Activated CD4-positive, alpha-beta T cell treated with anti-CD3 and anti-CD28 coated beads, Interleukin-10, Interleukin-2, amounts not matched to agents 100 ng/mL and 50 ng/mL, durations not matched to agents 16 hours and 8 hours (primary cell): ENCODE measurements at regions not wholly inside any gene's neighbourhood (a gene's known extent, or its start where the extent isn't known, plus 50 kb on each side); places are given as distances from the start of the nearest gene placed in this dataset.
"Not testable (repeated sequence)": the region's sequence is repeated elsewhere in the genome, so short reads cannot be mapped to it uniquely, and the experiment has no call there.

Experiments
- DNase-seq: peaks from one replicate; pipeline ENCODE4 v3.0.0-alpha.2; 2020

- DNase-seq = no peak
These were observed 116.1 kb downstream of the OR13A1 start for GRCh38 chr10:45199205-45199740.

GRCh38 chr10:45201271-45201670 lies 114.1 kb downstream of the OR13A1 start:
- DNase-seq = no peak

GRCh38 chr10:45202242-45202641 lies 113.2 kb downstream of the OR13A1 start:
- no peak for DNase-seq

DNA sequence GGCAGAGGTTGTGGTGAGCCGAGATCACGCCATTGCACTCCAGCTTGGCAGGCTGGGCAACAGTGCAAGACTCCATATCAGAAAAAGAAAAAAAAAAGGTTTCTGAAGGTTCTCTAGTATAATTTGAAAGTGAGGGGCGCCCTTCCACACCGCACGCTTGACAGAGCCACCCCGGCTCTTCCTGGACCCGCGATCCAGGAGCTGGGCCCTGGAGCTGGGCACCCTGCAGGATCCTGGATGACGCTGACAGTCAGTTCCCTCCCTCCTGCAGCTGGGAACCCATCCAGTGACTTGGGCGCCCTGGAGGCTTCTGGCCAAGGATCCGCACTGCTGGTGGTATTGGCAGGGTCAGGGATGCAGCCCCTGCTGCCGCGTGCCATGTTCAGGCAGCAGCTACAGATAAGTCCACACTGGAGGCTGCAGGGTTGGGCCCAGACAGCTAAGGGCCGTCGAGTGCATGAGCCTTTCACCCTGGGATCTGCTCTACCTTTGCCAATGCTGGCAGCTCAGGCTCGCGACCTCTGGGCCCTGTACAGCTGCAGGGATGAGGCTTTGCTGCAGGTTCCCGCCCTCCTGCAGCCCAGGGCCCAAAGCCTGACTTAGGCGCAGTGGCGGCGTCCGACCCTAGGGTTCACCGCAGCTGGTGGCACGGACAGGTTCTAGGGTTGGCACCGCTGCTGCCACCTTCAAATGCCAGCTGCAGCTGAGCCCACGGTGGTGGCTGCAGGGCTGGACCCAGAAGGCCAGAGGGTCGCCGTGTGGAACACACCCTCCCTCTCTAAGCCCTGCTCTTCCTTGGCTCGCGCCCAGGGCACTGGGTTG lies 110.2 kb downstream of the OR13A1 start:
- no peak for DNase-seq

DNA sequence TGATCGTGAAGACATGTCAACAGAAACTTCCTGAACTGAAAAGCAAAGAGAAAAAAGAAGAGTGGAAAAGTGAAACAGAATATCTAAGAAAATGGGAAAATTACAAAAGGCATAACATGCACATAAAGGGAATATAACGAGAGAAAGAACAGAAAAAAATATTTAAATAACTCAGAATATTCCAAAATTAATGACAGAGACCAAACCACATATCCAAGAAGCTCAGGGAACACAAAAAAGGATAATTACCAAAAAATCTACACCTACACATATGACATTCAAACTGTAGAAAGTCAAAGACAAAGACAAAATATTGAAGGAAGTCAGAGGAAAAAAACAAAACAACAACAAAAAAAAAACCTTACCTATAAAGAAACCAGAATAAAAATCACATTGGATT lies 105.5 kb downstream of the OR13A1 start:
- no peak for DNase-seq

DNA sequence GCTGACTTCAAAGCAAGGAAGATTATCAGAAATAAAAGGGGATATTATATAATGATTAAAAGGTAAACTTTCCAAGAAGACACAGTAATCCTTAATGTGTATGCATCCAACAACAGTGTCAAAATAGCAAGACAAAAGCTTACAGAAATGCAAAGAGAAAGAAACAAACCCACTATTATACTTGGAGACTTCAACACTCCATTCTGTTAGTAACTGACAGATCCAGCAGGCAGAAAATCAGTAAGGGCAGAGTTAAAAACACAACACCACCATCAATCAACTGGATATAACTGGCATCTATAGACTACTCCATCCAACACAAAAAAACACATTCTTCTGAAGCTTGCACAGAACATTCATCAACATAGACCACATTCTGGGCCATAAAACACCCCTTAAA lies 103.8 kb downstream of the OR13A1 start:
- no peak for DNase-seq

GRCh38 chr10:45219416-45219815 lies 96.0 kb downstream of the OR13A1 start:
- no peak for DNase-seq

DNA sequence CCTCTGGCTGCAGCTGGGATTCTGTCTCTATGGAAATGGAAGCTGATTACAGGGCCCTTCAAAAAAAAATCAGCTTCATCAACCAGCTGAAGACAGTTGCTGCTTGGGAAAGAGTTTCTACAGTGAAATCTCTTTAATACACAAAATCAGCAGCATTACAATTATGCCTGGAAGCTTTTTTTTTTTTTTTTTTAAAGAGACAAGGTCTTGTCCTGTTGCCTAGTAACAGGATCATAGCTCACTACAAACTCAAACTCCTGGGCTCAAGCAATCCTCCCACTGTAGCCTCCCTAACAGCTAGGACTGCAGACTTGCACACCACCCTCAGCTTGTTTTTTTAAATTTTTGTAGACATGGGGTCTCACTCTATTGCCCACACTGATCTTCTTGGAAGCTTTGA lies 94.5 kb downstream of the OR13A1 start:
- no peak for DNase-seq

DNA sequence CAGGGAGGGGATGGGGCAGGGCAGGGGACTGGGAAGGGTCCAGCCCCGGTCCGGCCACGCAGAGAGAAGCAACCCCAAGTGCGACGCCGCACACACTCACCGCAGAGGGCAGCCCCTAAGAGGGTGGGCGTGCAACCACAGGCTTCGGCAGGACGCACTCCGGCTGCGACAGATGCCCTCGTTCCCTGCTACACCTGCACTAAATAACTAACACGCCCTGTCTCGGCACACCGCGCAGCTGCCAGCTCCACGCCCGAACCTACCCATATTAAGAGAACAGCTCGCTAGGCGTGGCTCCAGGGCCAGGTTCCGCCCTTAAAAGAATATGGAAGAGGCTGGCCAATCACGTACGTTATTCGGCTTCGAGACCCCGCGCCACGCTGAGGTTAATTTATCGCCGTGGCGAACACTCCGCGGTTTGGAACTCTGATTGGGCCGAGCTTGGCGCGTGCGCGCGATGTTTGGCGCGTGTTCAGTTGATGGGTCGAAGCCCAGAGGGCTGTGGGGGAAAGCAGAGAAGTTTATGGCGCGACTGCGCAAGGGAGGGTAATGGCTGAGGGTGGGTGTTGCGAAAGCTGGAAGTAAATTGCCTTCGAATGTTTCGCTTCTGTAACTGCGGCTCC lies 91.1 kb downstream of the OR13A1 start:
- DNase-seq = no peak

- DNase-seq = no peak
These were observed 88.4 kb downstream of the OR13A1 start for GRCh38 chr10:45227042-45227441.

DNA sequence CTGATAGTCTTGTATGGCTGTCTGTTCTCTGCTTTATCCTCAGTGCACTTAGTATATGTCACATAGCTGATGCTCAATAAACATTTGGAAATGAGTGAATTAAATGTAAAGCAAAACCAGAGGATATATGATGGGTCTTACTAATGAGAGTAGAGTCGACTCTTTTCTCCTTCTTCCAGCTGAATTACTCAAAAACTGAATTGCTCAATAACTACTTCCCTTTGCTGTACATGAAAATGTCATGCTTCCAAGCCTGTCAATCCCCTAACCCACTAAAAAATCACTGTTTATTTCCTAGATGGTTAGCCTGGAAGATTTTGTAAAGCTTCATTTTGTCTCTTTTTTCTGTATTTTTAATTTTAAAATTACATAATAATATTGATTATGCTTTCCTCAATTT lies 88.0 kb downstream of the OR13A1 start:
- DNase-seq = no peak

- no peak for DNase-seq
These were observed 85.6 kb downstream of the OR13A1 start for GRCh38 chr10:45229823-45230222.

GRCh38 chr10:45235260-45235769 lies 80.1 kb downstream of the OR13A1 start:
- DNase-seq = peak; percentile 70

DNA sequence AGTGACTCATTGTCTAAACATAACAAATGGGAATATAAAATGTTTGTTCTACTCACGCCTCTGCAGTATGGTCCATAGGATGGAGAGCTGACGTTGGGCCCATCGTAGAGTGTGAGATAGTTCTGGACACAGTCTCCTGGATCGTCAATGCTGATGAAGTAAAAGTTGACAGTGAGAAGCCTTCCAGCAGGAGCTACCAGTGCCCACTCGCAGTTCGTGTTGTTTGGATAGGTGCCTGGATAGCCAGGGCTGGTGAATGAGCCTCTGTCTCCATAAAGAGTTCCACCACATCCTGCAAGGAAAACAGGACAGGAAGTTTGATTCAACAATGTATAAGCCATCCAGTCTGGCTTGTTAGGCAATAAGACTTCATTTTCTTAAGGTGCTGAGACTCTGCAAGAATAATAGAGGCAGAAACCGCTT lies 79.6 kb downstream of the OR13A1 start:
- no peak for DNase-seq

GRCh38 chr10:45238896-45239295 lies 76.5 kb downstream of the OR13A1 start:
- no peak for DNase-seq

- no peak for DNase-seq
These were observed 75.8 kb downstream of the OR13A1 start for GRCh38 chr10:45239642-45240041.

- DNase-seq = no peak
These were observed 73.4 kb downstream of the OR13A1 start for GRCh38 chr10:45241865-45242520.

- DNase-seq = no peak
These were observed 72.1 kb downstream of the OR13A1 start for GRCh38 chr10:45243261-45243660.

- DNase-seq = no peak
These were observed 68.9 kb downstream of the OR13A1 start for GRCh38 chr10:45246522-45246921.

DNA sequence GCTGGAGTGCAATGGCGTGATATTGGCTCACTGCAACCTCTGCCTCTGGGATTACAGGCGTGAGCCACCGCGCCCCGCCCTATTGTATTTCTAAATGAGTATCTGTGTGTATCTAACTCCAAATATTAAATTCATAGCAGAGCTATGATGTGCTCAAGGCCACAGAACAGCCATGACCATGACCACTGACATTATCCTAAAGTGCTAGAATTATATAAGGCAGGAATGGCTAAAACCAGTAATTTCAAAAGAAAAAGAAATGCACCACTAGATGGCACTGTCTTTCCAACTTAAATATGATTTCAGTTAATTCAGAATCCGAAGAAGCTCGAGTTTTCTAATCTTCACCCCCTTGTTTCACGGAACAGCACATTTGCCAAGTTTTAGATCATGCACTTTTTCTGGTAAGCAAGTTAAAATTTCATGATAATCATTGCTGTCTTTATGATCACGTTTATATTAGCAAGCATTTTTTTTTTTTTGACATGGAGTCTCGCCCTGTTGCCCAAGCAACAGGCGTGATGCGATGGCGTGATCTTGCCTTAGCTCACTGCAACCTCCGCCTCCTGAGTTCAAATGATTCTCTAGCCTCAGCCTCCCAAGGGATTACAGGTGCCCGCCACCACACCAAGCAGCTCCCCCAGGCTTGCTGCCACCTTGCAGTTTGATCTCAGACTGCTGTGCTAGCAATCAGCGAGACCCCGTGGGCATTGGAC lies 65.3 kb downstream of the OR13A1 start:
- peak; percentile 59 for DNase-seq

GRCh38 chr10:45250694-45251075 lies 64.7 kb downstream of the OR13A1 start:
- DNase-seq = not testable (repeated sequence)
